ENCODE measurements at regions not wholly inside any gene's neighbourhood (a gene's known extent, or its start where the extent isn't known, plus 50 kb on each side); places are given as distances from the start of the nearest gene placed in this dataset.
"Not testable (repeated sequence)": the region's sequence is repeated elsewhere in the genome, so short reads cannot be mapped to it uniquely, and the experiment has no call there.

DNA sequence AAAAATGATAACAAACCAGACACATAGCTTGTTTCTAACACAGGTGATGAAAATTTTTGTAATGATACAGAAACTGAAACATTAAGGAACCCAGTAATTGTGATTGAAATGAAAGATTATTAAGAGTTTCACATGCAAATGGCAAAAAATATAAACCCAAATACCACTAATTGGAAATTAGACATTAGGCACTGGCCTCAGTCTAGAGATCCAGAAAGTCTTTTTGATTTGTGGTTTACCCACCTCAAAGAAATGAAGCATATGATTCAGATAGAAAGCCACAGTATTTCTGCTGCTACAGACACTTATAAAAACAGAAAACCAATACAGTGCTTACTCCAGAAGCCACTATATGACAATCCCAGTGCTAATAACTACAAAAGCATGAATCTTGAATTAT, 83.7 kb upstream of the ZNF519 start:
- TF ChIP-seq, protein P1, sequence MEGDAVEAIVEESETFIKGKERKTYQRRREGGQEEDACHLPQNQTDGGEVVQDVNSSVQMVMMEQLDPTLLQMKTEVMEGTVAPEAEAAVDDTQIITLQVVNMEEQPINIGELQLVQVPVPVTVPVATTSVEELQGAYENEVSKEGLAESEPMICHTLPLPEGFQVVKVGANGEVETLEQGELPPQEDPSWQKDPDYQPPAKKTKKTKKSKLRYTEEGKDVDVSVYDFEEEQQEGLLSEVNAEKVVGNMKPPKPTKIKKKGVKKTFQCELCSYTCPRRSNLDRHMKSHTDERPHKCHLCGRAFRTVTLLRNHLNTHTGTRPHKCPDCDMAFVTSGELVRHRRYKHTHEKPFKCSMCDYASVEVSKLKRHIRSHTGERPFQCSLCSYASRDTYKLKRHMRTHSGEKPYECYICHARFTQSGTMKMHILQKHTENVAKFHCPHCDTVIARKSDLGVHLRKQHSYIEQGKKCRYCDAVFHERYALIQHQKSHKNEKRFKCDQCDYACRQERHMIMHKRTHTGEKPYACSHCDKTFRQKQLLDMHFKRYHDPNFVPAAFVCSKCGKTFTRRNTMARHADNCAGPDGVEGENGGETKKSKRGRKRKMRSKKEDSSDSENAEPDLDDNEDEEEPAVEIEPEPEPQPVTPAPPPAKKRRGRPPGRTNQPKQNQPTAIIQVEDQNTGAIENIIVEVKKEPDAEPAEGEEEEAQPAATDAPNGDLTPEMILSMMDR (IDR thresholded peaks at IDR 0.05), result not testable (repeated sequence)
- not testable (repeated sequence) for TF ChIP-seq POLR2A (IDR thresholded peaks at IDR 0.05)

Measured in esophagus squamous epithelium (tissue), 4 donors.